SU-DHL-6 (cell line): ENCODE measurements at regions not wholly inside any gene's neighbourhood (a gene's known extent, or its start where the extent isn't known, plus 50 kb on each side); places are given as distances from the start of the nearest gene placed in this dataset.
"Not testable (repeated sequence)": the region's sequence is repeated elsewhere in the genome, so short reads cannot be mapped to it uniquely, and the experiment has no call there.

Source experiments
- EZH2phosphoT487 ChIP-seq: fragments of 200-600 bp; sonication (generic), shearing (Covaris generic); conservative IDR thresholded peaks from 2 replicates; pipeline ENCODE4 v1.6.1; 2018; ENCODE audit warnings: mild to moderate bottlenecking, antibody characterized with exemption, low read length, moderate library complexity, mixed read lengths
- TF ChIP-seq, protein P1 (sequence below): fragments of 200-600 bp; sonication (generic); IDR thresholded peaks from one replicate; pipeline ENCODE4 v1.5.1; 2017; ENCODE audit warnings: antibody characterized with exemption, mild to moderate bottlenecking, low read length, moderate library complexity; ENCODE audit not compliant: insufficient read depth, poor library complexity, severe bottlenecking

DNA sequence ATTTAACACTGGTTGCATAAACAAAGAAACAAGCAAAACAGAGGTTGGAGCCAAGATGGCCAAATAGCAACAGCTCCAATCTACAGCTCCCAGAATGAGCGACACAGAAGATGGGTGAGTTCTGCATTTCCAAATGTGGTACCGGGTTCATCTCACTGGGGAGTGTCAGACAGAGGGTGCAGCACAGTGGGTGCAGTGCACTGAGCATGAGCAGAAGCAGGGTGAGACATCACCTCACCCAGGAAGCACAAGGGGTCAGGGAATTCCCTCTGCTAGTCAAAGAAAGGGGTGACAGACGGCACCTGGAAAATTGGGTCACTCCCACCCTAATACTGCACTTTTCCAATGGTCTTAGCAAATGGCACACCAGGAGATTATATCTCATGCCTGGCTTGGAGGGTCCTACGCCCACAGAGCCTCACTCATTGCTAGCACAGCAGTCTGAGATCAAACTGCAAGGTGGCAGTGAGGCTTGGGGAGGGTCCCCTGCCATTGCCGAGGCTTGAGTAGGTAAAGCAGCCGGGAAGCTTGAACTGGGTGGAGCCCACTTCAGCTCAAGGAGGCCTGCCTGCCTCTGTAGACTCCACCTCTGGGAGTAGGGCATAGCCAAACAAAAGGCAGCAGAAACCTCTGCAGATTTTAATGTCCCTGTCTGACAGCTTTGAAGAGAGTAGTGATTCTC, 4186.5 kb upstream of the OR11H1 start:
- TF ChIP-seq, protein P1, sequence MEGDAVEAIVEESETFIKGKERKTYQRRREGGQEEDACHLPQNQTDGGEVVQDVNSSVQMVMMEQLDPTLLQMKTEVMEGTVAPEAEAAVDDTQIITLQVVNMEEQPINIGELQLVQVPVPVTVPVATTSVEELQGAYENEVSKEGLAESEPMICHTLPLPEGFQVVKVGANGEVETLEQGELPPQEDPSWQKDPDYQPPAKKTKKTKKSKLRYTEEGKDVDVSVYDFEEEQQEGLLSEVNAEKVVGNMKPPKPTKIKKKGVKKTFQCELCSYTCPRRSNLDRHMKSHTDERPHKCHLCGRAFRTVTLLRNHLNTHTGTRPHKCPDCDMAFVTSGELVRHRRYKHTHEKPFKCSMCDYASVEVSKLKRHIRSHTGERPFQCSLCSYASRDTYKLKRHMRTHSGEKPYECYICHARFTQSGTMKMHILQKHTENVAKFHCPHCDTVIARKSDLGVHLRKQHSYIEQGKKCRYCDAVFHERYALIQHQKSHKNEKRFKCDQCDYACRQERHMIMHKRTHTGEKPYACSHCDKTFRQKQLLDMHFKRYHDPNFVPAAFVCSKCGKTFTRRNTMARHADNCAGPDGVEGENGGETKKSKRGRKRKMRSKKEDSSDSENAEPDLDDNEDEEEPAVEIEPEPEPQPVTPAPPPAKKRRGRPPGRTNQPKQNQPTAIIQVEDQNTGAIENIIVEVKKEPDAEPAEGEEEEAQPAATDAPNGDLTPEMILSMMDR: not testable (repeated sequence)
- not testable (repeated sequence) for TF ChIP-seq EZH2phosphoT487
